K562 (cell line): ENCODE measurements at regions not wholly inside any gene's neighbourhood (a gene's known extent, or its start where the extent isn't known, plus 50 kb on each side); places are given as distances from the start of the nearest gene placed in this dataset.

Experiments
- ATAC-seq: fragments of 200-7000 bp; cut with Tn5 transposase; 3 replicates; pipeline ENCODE4 v1.9.1; 2020; ENCODE audit warnings: moderate library complexity
- BruUV-seq: library from RNA; stranded (reverse); fragments of 400-500 nt; replicated peaks from 2 replicates; lab custom pipeline; 2021; lab: Mats Ljungman, UMichigan
- CTCF ChIA-PET: fragments of 300-600 bp; formaldehyde crosslinking; extraction: SDS; loops from one replicate; lab custom pipeline; 2021; ENCODE audit warnings: low intra/inter-chr PET ratio; lab: Yijun Ruan, JAX
- POLR2A ChIA-PET: fragments of 300-600, 350-650 bp; sonication (Branson Sonifier 250); formaldehyde crosslinking; extraction: SDS; loops from one replicate; lab custom pipeline; 2021; ENCODE audit warnings: antibody characterized with exemption, inconsistent platforms; lab: Yijun Ruan, JAX
- DNase-seq, 4 experiments: peaks; one replicate each; pipeline versions ENCODE4 v3.0.0 to v3.0.0-alpha.2; 2011 to 2018; ENCODE audit warnings: low spot score in 3 of 4, mixed read lengths in 3 of 4; ENCODE audit errors: extremely low read depth in 1 of 4
- FAIRE-seq: peaks from 2 replicates; lab custom pipeline; 2011; peaks lifted over from hg19 to GRCh38; lab: Jason Lieb, UNC
- H2AFZ ChIP-seq: 2 replicates; pipeline ENCODE4 v1.6.0; 2011; ENCODE audit warnings: low read depth, low read length, control low read depth, inconsistent platforms
- H3K27ac ChIP-seq: fragments of 200-600 bp; 3 replicates; pipeline ENCODE4 v1.8.0; 2011; ENCODE audit warnings: low read depth, mild to moderate bottlenecking, control low read depth, inconsistent platforms, low read length, moderate library complexity, mixed read lengths; ENCODE audit errors: extremely low read depth
- H3K27me3 ChIP-seq, 2 experiments: fragments of 300-600 bp in 1 of 2; 2 replicates in 1 of 2; 3 replicates in 1 of 2; pipeline versions ENCODE4 v1.6.0 to v1.8.0; 2011; ENCODE audit warnings: inconsistent platforms in 2 of 2, low read length in 2 of 2, mild to moderate bottlenecking in 1 of 2, mixed read lengths in 1 of 2, moderate library complexity in 1 of 2; ENCODE audit not compliant: control insufficient read depth in 2 of 2, insufficient read depth in 2 of 2
- H3K36me3 ChIP-seq: fragments of 300-600 bp; 3 replicates; pipeline ENCODE4 v1.8.0; 2011; ENCODE audit warnings: mild to moderate bottlenecking, low read length, inconsistent platforms; ENCODE audit not compliant: control insufficient read depth, insufficient read depth
- H3K4me1 ChIP-seq, 2 experiments: fragments of 200-600 bp in 1 of 2; replicated peaks in 1 of 2; 2 replicates in 1 of 2; 3 replicates in 1 of 2; pipeline versions ENCODE4 v1.5.1 to v1.8.0; 2011; ENCODE audit warnings: inconsistent platforms in 2 of 2, low read length in 2 of 2, mild to moderate bottlenecking in 1 of 2, mixed read lengths in 1 of 2, moderate library complexity in 1 of 2; ENCODE audit not compliant: control insufficient read depth in 2 of 2, insufficient read depth in 2 of 2
- H3K4me2 ChIP-seq: 2 replicates; pipeline ENCODE4 v1.6.1; 2011; ENCODE audit warnings: low read length, control low read depth, inconsistent platforms, mixed read lengths; ENCODE audit not compliant: insufficient read depth
- H3K4me3 ChIP-seq: fragments of 200-600 bp; sonication (generic), shearing (Covaris generic); 2 replicates; pipeline ENCODE4 v1.5.1; 2016; ENCODE audit warnings: control low read depth, inconsistent platforms
- H3K79me2 ChIP-seq: fragments of 200-600 bp; 3 replicates; pipeline ENCODE4 v1.8.0; 2011; ENCODE audit warnings: low read length, inconsistent platforms; ENCODE audit not compliant: control insufficient read depth, insufficient read depth
- H3K9ac ChIP-seq, 2 experiments: 2 replicates each; pipeline versions ENCODE4 v1.6.0 to v1.6.1; 2011; ENCODE audit warnings: low read depth in 2 of 2, low read length in 2 of 2, control low read depth in 1 of 2, inconsistent platforms in 1 of 2, mild to moderate bottlenecking in 1 of 2, mixed read lengths in 1 of 2; ENCODE audit not compliant: insufficient read depth in 1 of 2
- H3K9me1 ChIP-seq: one replicate; pipeline ENCODE4 v1.6.0; 2011; ENCODE audit warnings: inconsistent platforms, mild to moderate bottlenecking, low read length, moderate library complexity; ENCODE audit not compliant: control insufficient read depth, insufficient read depth
- H3K9me3 ChIP-seq: replicated peaks from 2 replicates; pipeline ENCODE4 v1.5.1; 2011; ENCODE audit warnings: low read depth, low read length, inconsistent platforms; ENCODE audit not compliant: control insufficient read depth, insufficient read depth
- H4K20me1 ChIP-seq: replicated peaks from 2 replicates; pipeline ENCODE4 v1.6.1; 2011; ENCODE audit warnings: low read length, inconsistent platforms, mixed read lengths; ENCODE audit not compliant: control insufficient read depth, insufficient read depth
- ATF7 ChIP-seq: fragments of 450-650 bp; IDR thresholded peaks from 2 replicates; pipeline ENCODE4 v1.7.1; 2014; ENCODE audit warnings: mild to moderate bottlenecking, moderate library complexity
- BCOR ChIP-seq: fragments of 450-650 bp; IDR thresholded peaks from 2 replicates; pipeline ENCODE4 v1.6.1; 2016
- BRD4 ChIP-seq: fragments of 200-600 bp; sonication (generic); IDR thresholded peaks from 2 replicates; pipeline ENCODE4 v1.6.1; 2017; ENCODE audit warnings: inconsistent platforms
- BRF2 ChIP-seq: IDR thresholded peaks from 3 replicates; pipeline ENCODE4 v1.6.1; 2011; ENCODE audit warnings: borderline replicate concordance, mild to moderate bottlenecking; ENCODE audit not compliant: insufficient read length, insufficient read depth
- CBFA2T2 ChIP-seq: fragments of 450-650 bp; conservative IDR thresholded peaks from 2 replicates; pipeline ENCODE4 v1.6.1; 2017; ENCODE audit warnings: mild to moderate bottlenecking
- CEBPB ChIP-seq: fragments of 450-650 bp; IDR thresholded peaks from 2 replicates; pipeline ENCODE4 v1.6.1; 2016; ENCODE audit warnings: missing genetic modification characterization, missing compliant biosample characterization
- CEBPG ChIP-seq, 3 experiments: fragments of 200-800 bp in 1 of 3; sonication (Bioruptor generic) in 1 of 3; sonication (generic) in 1 of 3; formaldehyde crosslinking in 1 of 3; IDR thresholded peaks in 2 of 3; conservative IDR thresholded peaks in 1 of 3; 2 replicates each; pipeline versions ENCODE4 v1.6.1 to v1.8.0; 2016 to 2022; ENCODE audit warnings: missing compliant biosample characterization in 2 of 3, missing genetic modification characterization in 2 of 3, mild to moderate bottlenecking in 1 of 3, missing genetic modification reagents in 1 of 3
- CSDE1 ChIP-seq, 2 experiments: fragments of 450-650 bp; IDR thresholded peaks; 2 replicates each; pipeline ENCODE4 v1.6.1; 2016; ENCODE audit warnings: mild to moderate bottlenecking in 1 of 2
- ILK ChIP-seq: fragments of 450-650 bp; IDR thresholded peaks from 2 replicates; pipeline ENCODE4 v1.6.1; 2016; ENCODE audit warnings: missing genetic modification characterization, low read depth, mild to moderate bottlenecking, missing compliant biosample characterization, moderate library complexity, borderline replicate concordance
- MEF2D ChIP-seq: conservative IDR thresholded peaks from 2 replicates; pipeline ENCODE4 v1.6.1; 2016; ENCODE audit warnings: low read depth, missing genetic modification characterization, missing compliant biosample characterization
- PRMT5 ChIP-seq: sonication (generic); formaldehyde crosslinking; IDR thresholded peaks from 2 replicates; pipeline ENCODE4 v1.5.0; 2020; ENCODE audit warnings: missing genetic modification reagents
- PRPF4 ChIP-seq: fragments of 200-400 bp; formaldehyde crosslinking; IDR thresholded peaks from one replicate; pipeline ENCODE4 v1.6.1; 2017; ENCODE audit warnings: low read length, low read depth, mild to moderate bottlenecking; ENCODE audit not compliant: insufficient read depth, poor library complexity, severe bottlenecking
- RB1 ChIP-seq: fragments of 450-650 bp; IDR thresholded peaks from 2 replicates; pipeline ENCODE4 v1.6.1; 2017; ENCODE audit warnings: low read depth, mild to moderate bottlenecking
- TAL1 ChIP-seq: fragments of 450-650 bp; IDR thresholded peaks from 2 replicates; pipeline ENCODE4 v1.6.1; 2016; ENCODE audit warnings: mild to moderate bottlenecking
- ZNF518B ChIP-seq: fragments of 250-450 bp; sonication (Bioruptor Pico); IDR thresholded peaks from 2 replicates; pipeline ENCODE4 v1.5.0; 2021; ENCODE audit warnings: mild to moderate bottlenecking, moderate library complexity
- ZNF717 ChIP-seq: fragments of 250-450 bp; sonication (Bioruptor Pico); IDR thresholded peaks from 2 replicates; pipeline ENCODE4 v1.5.0; 2021
- ZNF780A ChIP-seq: fragments of 250-450 bp; sonication (Bioruptor Pico); IDR thresholded peaks from 2 replicates; pipeline ENCODE4 v1.5.0; 2021; ENCODE audit warnings: mild to moderate bottlenecking
- WGBS: fragments of 100-300 bp; shearing (Covaris generic); methylation state at CpG from one replicate; pipeline ENCODE4 v1.1.6; 2016; ENCODE audit warnings: low coverage, mixed read lengths; ENCODE audit not compliant: insufficient coverage; ENCODE audit errors: missing lambda C conversion rate; 5-methylcytosine and 5-hydroxymethylcytosine counted together
- in situ Hi-C: fragments of 300-500 bp; cut with MboI; formaldehyde crosslinking; loops from 4 replicates; pipeline ENCODE4 v1.15.0; 2018; ENCODE audit warnings: inconsistent platforms, mixed read lengths
- intact Hi-C: fragments of 100-400 bp; cut with micrococcal nuclease; formaldehyde crosslinking; loops from 2 replicates; pipeline ENCODE4 v1.14.2; 2022

GRCh38 chr13:79212064-79212619 is 193.9 kb downstream of the RBM26 start (continued):
- TF ChIP-seq ZNF518B, result no peak
- no peak for TF ChIP-seq BRD4
- TF ChIP-seq BCOR, result no peak
- TF ChIP-seq, all 486 proteins: peak for 0

- WGBS, result 0% methylated on average over 1 of the region's 1 CpG
- H3K9ac ChIP-seq, result no peak overlapping the region
- no peaks in the 10 kb centered on the region for H3K36me3 ChIP-seq
- no peak for ATAC-seq
- no peaks in the 10 kb centered on the region for H3K9me3 ChIP-seq
- no peaks in the 10 kb centered on the region for H4K20me1 ChIP-seq
- TF ChIP-seq BRF2 (no peak), ATF7 (no peak), PRPF4 (no peak), PRMT5 (CRISPR knock-in tag) (no peak), MEF2D (tag) (no peak), ZNF780A (CRISPR knock-in tag) (no peak), CBFA2T2 (no peak), TAL1 (no peak), RB1 (no peak), ILK (no peak), ZNF717 (CRISPR knock-in tag) (no peak), CSDE1 (IDR thresholded peaks at IDR 0.05) (no peak), CEBPG (CRISPR knock-in tag; IDR thresholded peaks at IDR 0.05) (no peak), CEBPG (tag; conservative IDR thresholded peaks at IDR 0.05 in 1 of 2, IDR thresholded peaks at IDR 0.05 in 1 of 2) (peak in 1 of 2 experiments; percentile 65; a peak in 2 of 4 replicates), CEBPB (tag) (peak; percentile 40; the same call in 1 of the 2 replicates)
- TF ChIP-seq, all 486 proteins: peak for 2
- no peaks in the 10 kb centered on the region for H3K4me1 ChIP-seq
- no peaks in the 10 kb centered on the region for H3K27me3 ChIP-seq
- H3K4me2 ChIP-seq, result no peak overlapping the region
- FAIRE-seq (no peak), DNase-seq (no peak)
- H3K4me3 ChIP-seq, result no peak overlapping the region
- no TSS peak for BruUV-seq
- POLR2A ChIA-PET, result no interaction called here
- H3K9me1 ChIP-seq, result no peaks in the 10 kb centered on the region
- in situ Hi-C loops, result no loop called here
- no peak overlapping the region for H2AFZ ChIP-seq
- intact Hi-C loops, result no loop called here
- CTCF ChIA-PET, result no interaction called here
- no peaks in the 10 kb centered on the region for H3K79me2 ChIP-seq
- H3K27ac ChIP-seq, result no peak overlapping the region
These were observed 194.7 kb downstream of the RBM26 start for GRCh38 chr13:79211377-79211776.
